ENCODE measurements at regions not wholly inside any gene's neighbourhood (a gene's known extent, or its start where the extent isn't known, plus 50 kb on each side); places are given as distances from the start of the nearest gene placed in this dataset.

GRCh38 chr6:135568379-135568778 is 70.8 kb upstream of the AHI1 start:
- Histone ChIP-seq H4K20me1 (replicated peaks in 1 of 2; ENCODE audit: control insufficient read depth in 1 of 2, insufficient read depth in 2 of 2, low read length in 2 of 2) (no peaks in the 10 kb centered on the region), H2BK20ac (ENCODE audit: low read length) (no peak overlapping the region), H3K9ac (replicated peaks in 1 of 4; ENCODE audit: extremely low read depth in 1 of 4, low read depth in 3 of 4, low read length in 3 of 4) (no peak overlapping the region), H3K18ac (ENCODE audit: extremely low read depth, low read length) (no peak overlapping the region), H3K4me3 (ENCODE audit: extremely low read depth in 1 of 4, insufficient read depth in 2 of 4, low read depth in 3 of 4, low read length in 4 of 4) (no peak overlapping the region), H3K79me1 (ENCODE audit: low read depth, low read length) (no peaks in the 10 kb centered on the region), H4K8ac (ENCODE audit: extremely low read depth, insufficient read depth, low read length) (no peak overlapping the region), H3K23ac (ENCODE audit: insufficient read length) (no peak overlapping the region), H3K27me3 (replicated peaks in 1 of 4; ENCODE audit: control insufficient read depth in 3 of 4, extremely low read depth in 1 of 4, insufficient read depth in 3 of 4, low read length in 3 of 4) (no peaks in the 10 kb centered on the region), H3K9me3 (ENCODE audit: insufficient read depth in 2 of 2, low read depth in 1 of 2, low read length in 1 of 2) (no peaks in the 10 kb centered on the region), H2BK120ac (replicated peaks; ENCODE audit: low read depth, low read length) (no peak overlapping the region), H4K91ac (replicated peaks; ENCODE audit: insufficient read length, low read length) (no peak overlapping the region), H2AFZ (ENCODE audit: low read length) (no peak overlapping the region), H4K5ac (ENCODE audit: insufficient read length, low read depth, low read length) (no peak overlapping the region), H3K14ac (ENCODE audit: insufficient read length) (no peak overlapping the region), H3K36me3 (ENCODE audit: control insufficient read depth in 2 of 4, insufficient read depth in 4 of 4, low read length in 3 of 4) (no peaks in the 10 kb centered on the region), H2BK15ac (ENCODE audit: low read length) (no peak overlapping the region), H3K4me2 (ENCODE audit: insufficient read depth in 1 of 2, low read depth in 2 of 2, low read length in 2 of 2) (no peak overlapping the region), H3K4ac (replicated peaks; ENCODE audit: insufficient read length, low read depth, low read length) (no peak overlapping the region), H3K79me2 (ENCODE audit: control insufficient read depth in 1 of 2, insufficient read depth in 2 of 2, low read length in 2 of 2) (no peaks in the 10 kb centered on the region), H3K4me1 (replicated peaks in 1 of 4; ENCODE audit: control insufficient read depth in 3 of 4, insufficient read depth in 4 of 4, low read length in 3 of 4) (no peaks in the 10 kb centered on the region), H3K27ac (ENCODE audit: low read depth, low read length) (no peak overlapping the region), H2BK12ac (ENCODE audit: low read depth, low read length) (no peak overlapping the region), H2AK5ac (ENCODE audit: low read depth, low read length) (no peak overlapping the region), H3K23me2 (ENCODE audit: low read depth, low read length) (no peaks in the 10 kb centered on the region), H3K56ac (replicated peaks; ENCODE audit: insufficient read length, low read depth, low read length) (no peak overlapping the region), H2BK5ac (ENCODE audit: low read depth, low read length) (no peak overlapping the region)
- WGBS, 2 experiments (ENCODE audit: extremely low coverage in 1 of 2, insufficient coverage in 1 of 2, insufficient read length in 1 of 2, insufficient replicate concordance in 2 of 2, low coverage in 1 of 2, low lambda C conversion rate in 2 of 2, missing lambda C conversion rate in 1 of 2): 96% methylated on average over 3 of the region's 3 CpGs; no CpG with 5 or more reads in 1 of the 2 experiments
- DNase-seq (ENCODE audit: low read depth in 1 of 2, low spot score in 2 of 2) (no peak), FAIRE-seq (no peak)
- ChIA-PET POLR2A (ENCODE audit: partially characterized antibody) (no interaction called here), CTCF (ENCODE audit: partially characterized antibody) (no interaction called here)
- no peak for TF ChIP-seq CHD2 (IDR thresholded peaks at IDR 0.05; ENCODE audit: low read length)
- no peak for TF ChIP-seq ASH2L (IDR thresholded peaks at IDR 0.05; ENCODE audit: low read length)
- TF ChIP-seq SIN3A (conservative IDR thresholded peaks at IDR 0.05 in 1 of 2, IDR thresholded peaks at IDR 0.05 in 1 of 2; ENCODE audit: low read depth in 1 of 2, low read length in 2 of 2): no peak
- TF ChIP-seq SIRT6 (IDR thresholded peaks at IDR 0.05; ENCODE audit: low read length): no peak
- TF ChIP-seq CREB1 (IDR thresholded peaks at IDR 0.05): no peak
- TF ChIP-seq BACH1 (IDR thresholded peaks at IDR 0.05; ENCODE audit: low read length): no peak
- TF ChIP-seq MAX (IDR thresholded peaks at IDR 0.05): no peak
- TF ChIP-seq MAFK (IDR thresholded peaks at IDR 0.05; ENCODE audit: low read depth, low read length): no peak
- TF ChIP-seq POLR2A (IDR thresholded peaks at IDR 0.05; ENCODE audit: control extremely low read depth in 1 of 2, low read depth in 2 of 2, low read length in 2 of 2): no peak
- TF ChIP-seq RBBP5 (IDR thresholded peaks at IDR 0.05; ENCODE audit: borderline replicate concordance, low read depth, low read length): no peak
- TF ChIP-seq JUND (IDR thresholded peaks at IDR 0.05; ENCODE audit: low read length): no peak
- TF ChIP-seq SP2 (IDR thresholded peaks at IDR 0.05; ENCODE audit: low read length): no peak
- no peak for TF ChIP-seq SUZ12 (IDR thresholded peaks at IDR 0.05; ENCODE audit: low read length)
- no peak for TF ChIP-seq RFX5 (IDR thresholded peaks at IDR 0.05; ENCODE audit: borderline replicate concordance, low read depth, low read length)
- TF ChIP-seq SP4 (IDR thresholded peaks at IDR 0.05; ENCODE audit: low read length): no peak
- TF ChIP-seq SRF (IDR thresholded peaks at IDR 0.05; ENCODE audit: low read depth, low read length): no peak
- TF ChIP-seq ATF3 (IDR thresholded peaks at IDR 0.05; ENCODE audit: insufficient read depth, low read depth, low read length): no peak
